GM23338 (cell line): ENCODE measurements at regions not wholly inside any gene's neighbourhood (a gene's known extent, or its start where the extent isn't known, plus 50 kb on each side); places are given as distances from the start of the nearest gene placed in this dataset.
"Not testable (repeated sequence)": the region's sequence is repeated elsewhere in the genome, so short reads cannot be mapped to it uniquely, and the experiment has no call there.

ENCODE experiments used
- ATAC-seq: fragments of 200-7000 bp; cut with Tn5 transposase; 3 replicates; pipeline ENCODE4 v1.9.1; 2020
- DNase-seq: peaks from one replicate; pipeline ENCODE4 v3.0.0-alpha.2; 2015; ENCODE audit warnings: low spot score
- H2AFZ ChIP-seq: fragments of 200-600 bp; sonication (generic); 2 replicates; pipeline ENCODE4 v1.8.0; 2016; ENCODE audit warnings: antibody characterized with exemption, mild to moderate bottlenecking, moderate library complexity
- H3F3A ChIP-seq: fragments of 200-600 bp; sonication (generic); replicated peaks from 2 replicates; pipeline ENCODE4 v1.8.0; 2017; ENCODE audit warnings: antibody characterized with exemption, mixed run types, low read depth
- H3K27ac ChIP-seq: fragments of 200-600 bp; sonication (generic); 2 replicates; pipeline ENCODE4 v1.6.1; 2016; ENCODE audit warnings: low read depth
- H3K27me3 ChIP-seq: fragments of 200-600 bp; sonication (generic); 2 replicates; pipeline ENCODE4 v1.8.0; 2016; ENCODE audit warnings: mild to moderate bottlenecking, mixed run types, moderate library complexity; ENCODE audit not compliant: insufficient read depth
- H3K36me3 ChIP-seq: fragments of 200-600 bp; sonication (generic); 2 replicates; pipeline ENCODE4 v1.8.0; 2016; ENCODE audit warnings: mild to moderate bottlenecking; ENCODE audit not compliant: insufficient read depth
- H3K4me1 ChIP-seq: fragments of 200-600 bp; sonication (generic); 2 replicates; pipeline ENCODE4 v1.8.0; 2016; ENCODE audit warnings: mild to moderate bottlenecking, moderate library complexity; ENCODE audit not compliant: insufficient read depth
- H3K4me2 ChIP-seq: fragments of 200-600 bp; sonication (generic); 2 replicates; pipeline ENCODE4 v1.7.1; 2017; ENCODE audit warnings: mixed run types
- H3K4me3 ChIP-seq: fragments of 200-600 bp; sonication (generic); 2 replicates; pipeline ENCODE4 v1.6.1; 2016; ENCODE audit warnings: mixed run types
- H3K79me2 ChIP-seq: fragments of 200-600 bp; sonication (generic); replicated peaks from 2 replicates; pipeline ENCODE4 v1.8.0; 2017; ENCODE audit warnings: mild to moderate bottlenecking; ENCODE audit not compliant: insufficient read depth
- H3K9me2 ChIP-seq: fragments of 200-600 bp; sonication (generic); 2 replicates; pipeline ENCODE4 v1.8.0; 2017; ENCODE audit not compliant: insufficient read depth
- H4K20me1 ChIP-seq: fragments of 200-600 bp; sonication (generic); replicated peaks from 2 replicates; pipeline ENCODE4 v1.8.0; 2017; ENCODE audit warnings: mild to moderate bottlenecking; ENCODE audit not compliant: insufficient read depth
- H3K27ac Mint-ChIP-seq: 2 replicates; pipeline ENCODE4 v1.8.0; 2020; ENCODE audit warnings: inconsistent platforms, mild to moderate bottlenecking, moderate library complexity, mixed read lengths
- H3K27me3 Mint-ChIP-seq: 3 replicates; pipeline ENCODE4 v1.8.0; 2022; ENCODE audit warnings: low read depth, mild to moderate bottlenecking, moderate library complexity, mixed read lengths, inconsistent platforms; ENCODE audit not compliant: insufficient read depth, poor library complexity
- H3K36me3 Mint-ChIP-seq: 3 replicates; pipeline ENCODE4 v1.8.0; 2021; ENCODE audit warnings: low read depth, mild to moderate bottlenecking, inconsistent platforms, moderate library complexity, mixed read lengths
- H3K4me1 Mint-ChIP-seq: 3 replicates; pipeline ENCODE4 v1.8.0; 2020; ENCODE audit warnings: mild to moderate bottlenecking, inconsistent platforms, mixed read lengths
- H3K4me3 Mint-ChIP-seq: 3 replicates; pipeline ENCODE4 v1.8.0; 2021; ENCODE audit warnings: moderate library complexity, mild to moderate bottlenecking, inconsistent platforms, mixed read lengths
- H3K9me3 Mint-ChIP-seq: 3 replicates; pipeline ENCODE4 v1.8.0; 2020; ENCODE audit warnings: moderate library complexity, mild to moderate bottlenecking, inconsistent platforms, mixed read lengths
- CTCF ChIP-seq, 2 experiments: fragments of 200-600 bp in 1 of 2; sonication (generic) in 1 of 2; conservative IDR thresholded peaks; 2 replicates each; pipeline versions ENCODE4 v1.5.1 to v1.6.1; 2016 to 2017; ENCODE audit warnings: antibody characterized with exemption in 2 of 2, low read depth in 2 of 2, mild to moderate bottlenecking in 2 of 2, moderate library complexity in 1 of 2
- EZH2 ChIP-seq: fragments of 200-600 bp; sonication (generic); IDR thresholded peaks from one replicate; pipeline ENCODE4 v1.8.0; 2017; ENCODE audit warnings: antibody characterized with exemption, mild to moderate bottlenecking, low read depth; ENCODE audit not compliant: unreplicated experiment
- EZH2phosphoT487 ChIP-seq: fragments of 200-600 bp; sonication (generic); IDR thresholded peaks from one replicate; pipeline ENCODE4 v1.8.1; 2018; ENCODE audit warnings: antibody characterized with exemption; ENCODE audit not compliant: unreplicated experiment
- POLR2AphosphoS5 ChIP-seq: IDR thresholded peaks from 2 replicates; pipeline ENCODE4 v1.6.1; 2016; ENCODE audit warnings: antibody characterized with exemption, low read depth
- STAT1 ChIP-seq: IDR thresholded peaks from one replicate; pipeline ENCODE4 v1.6.1; 2016; ENCODE audit warnings: antibody characterized with exemption; ENCODE audit not compliant: unreplicated experiment
- ZNF114 ChIP-seq: fragments of 250-450 bp; sonication (Bioruptor Pico); IDR thresholded peaks from 2 replicates; pipeline ENCODE4 v1.5.0; 2020; ENCODE audit warnings: mild to moderate bottlenecking, moderate library complexity
- ZNF331 ChIP-seq: fragments of 250-450 bp; sonication (Bioruptor Pico); IDR thresholded peaks from 2 replicates; pipeline ENCODE4 v1.5.0; 2020; ENCODE audit warnings: low read depth, mild to moderate bottlenecking, moderate library complexity
- ZNF462 ChIP-seq: fragments of 250-450 bp; sonication (Bioruptor Pico); IDR thresholded peaks from 2 replicates; pipeline ENCODE4 v1.5.0; 2020; ENCODE audit warnings: mild to moderate bottlenecking, moderate library complexity

- H3K36me3 ChIP-seq, result 0 out of 2 replicates have a peak, but pooled peaks cover 5% of the 10 kb centered on the region
- ATAC-seq (no peak), DNase-seq (no peak)
- H3F3A ChIP-seq, result no peaks in the 10 kb centered on the region
- no peaks in the 10 kb centered on the region for H4K20me1 ChIP-seq
- peaks cover 17% of the 10 kb centered on the region; the same call in 2 of the 3 replicates for H3K36me3 Mint-ChIP-seq
- no peak overlapping the region for H3K27ac ChIP-seq
- H3K4me1 Mint-ChIP-seq, result peaks cover 3% of the 10 kb centered on the region; the same call in 1 of the 3 replicates
- peaks cover 62% of the 10 kb centered on the region for H3K9me3 Mint-ChIP-seq
- H3K4me3 Mint-ChIP-seq, result no peak overlapping the region
- H3K4me2 ChIP-seq, result no peak overlapping the region
- no peak overlapping the region for H3K4me3 ChIP-seq
- H3K27ac Mint-ChIP-seq, result no peak overlapping the region
- no peaks in the 10 kb centered on the region for H3K27me3 ChIP-seq
- TF ChIP-seq ZNF462 (CRISPR knock-in tag) (no peak), ZNF114 (no peak), CTCF (conservative IDR thresholded peaks at IDR 0.05; ENCODE audit: low read depth in 2 of 2) (no peak), EZH2phosphoT487 (no peak), ZNF331 (CRISPR knock-in tag) (no peak), EZH2 (no peak), POLR2AphosphoS5 (no peak), STAT1 (no peak)
- no peaks in the 10 kb centered on the region for H3K4me1 ChIP-seq
- H3K27me3 Mint-ChIP-seq, result peaks cover 2% of the 10 kb centered on the region
- no peaks in the 10 kb centered on the region for H3K79me2 ChIP-seq
- no peaks in the 10 kb centered on the region for H3K9me2 ChIP-seq
- H2AFZ ChIP-seq, result no peak overlapping the region
Measured at GRCh38 chr17:37859451-37859850, 64.8 kb upstream of the TBC1D3K start.

GRCh38 chr17:37858391-37858790 is 65.8 kb upstream of the TBC1D3K start:
- not testable (repeated sequence) for H3K27me3 Mint-ChIP-seq, H3K27ac ChIP-seq, H3F3A ChIP-seq, H3K4me1 Mint-ChIP-seq, H2AFZ ChIP-seq, ATAC-seq, H4K20me1 ChIP-seq, H3K4me3 ChIP-seq, H3K27ac Mint-ChIP-seq, H3K4me3 Mint-ChIP-seq, H3K9me2 ChIP-seq, H3K4me1 ChIP-seq, H3K4me2 ChIP-seq, H3K27me3 ChIP-seq, H3K36me3 ChIP-seq, H3K79me2 ChIP-seq
- Mint-ChIP-seq H3K9me3 (peaks cover 57% of the 10 kb centered on the region), H3K36me3 (peaks cover 17% of the 10 kb centered on the region; the same call in 2 of the 3 replicates)
- peak; percentile 14 for DNase-seq
